HCT116 (cell line): ENCODE measurements at regions not wholly inside any gene's neighbourhood (a gene's known extent, or its start where the extent isn't known, plus 50 kb on each side); places are given as distances from the start of the nearest gene placed in this dataset.

Source experiments
- ATAC-seq: fragments of 200-7000 bp; cut with Tn5 transposase; 2 replicates; pipeline ENCODE4 v1.9.1; 2020; ENCODE audit warnings: mild to moderate bottlenecking, moderate library complexity
- BruUV-seq: library from RNA; stranded (reverse); fragments of 400-500 nt; replicated peaks from 2 replicates; lab custom pipeline; 2021; lab: Mats Ljungman, UMichigan
- CTCF ChIA-PET: fragments of 300-600 bp; sonication (Branson Sonifier 250); formaldehyde crosslinking; loops from one replicate; lab custom pipeline; 2021; ENCODE audit warnings: antibody characterized with exemption; lab: Charles Lee
- POLR2A ChIA-PET: fragments of 300-600, 350-600 bp; sonication (Branson Sonifier 250); formaldehyde crosslinking; loops from one replicate; lab custom pipeline; 2021; ENCODE audit warnings: antibody characterized with exemption; lab: Charles Lee
- RAD21 ChIA-PET, 2 experiments: fragments of 300-600 bp; sonication (Branson Sonifier 250); formaldehyde crosslinking; loops; one replicate each; lab custom pipeline; 2023; ENCODE audit warnings: low total read pairs in 2 of 2; ENCODE audit not compliant: uncharacterized antibody in 2 of 2, unreplicated experiment in 2 of 2, low non-redundant PET in 1 of 2; lab: Charles Lee
- DNase-seq: peaks from one replicate; pipeline ENCODE4 v3.0.0-alpha.2; 2010; ENCODE audit warnings: low read depth, low spot score
- H2AFZ ChIP-seq: fragments of 200-600 bp; shearing (Covaris generic), sonication (generic); 2 replicates; pipeline ENCODE4 v1.6.1; 2017; ENCODE audit warnings: low read depth, mixed run types, mixed read lengths, antibody characterized with exemption, low read length; ENCODE audit not compliant: poor library complexity, severe bottlenecking
- H3K27ac ChIP-seq: 2 replicates; pipeline ENCODE4 v1.5.1; 2012; ENCODE audit warnings: low read depth, low read length
- H3K27me3 ChIP-seq: fragments of 200-600 bp; sonication (generic); 2 replicates; pipeline ENCODE4 v1.6.1; 2016; ENCODE audit warnings: mixed run types, low read length, mixed read lengths; ENCODE audit not compliant: insufficient read depth
- H3K36me3 ChIP-seq, 2 experiments: fragments of 200-500 bp in 1 of 2; fragments of 200-600 bp in 1 of 2; sonication (Bioruptor generic) in 1 of 2; sonication (generic) in 1 of 2; 2 replicates each; pipeline versions ENCODE4 v1.5.1 to v1.6.1; 2014 to 2016; ENCODE audit warnings: low read length in 2 of 2, inconsistent platforms in 1 of 2, mixed read lengths in 1 of 2, mixed run types in 1 of 2; ENCODE audit not compliant: insufficient read depth in 2 of 2, control insufficient read depth in 1 of 2
- H3K4me1 ChIP-seq, 2 experiments: fragments of 200-600 bp in 1 of 2; sonication (generic) in 1 of 2; 2 replicates each; pipeline versions ENCODE4 v1.5.1 to v1.6.1; 2012 to 2017; ENCODE audit warnings: low read length in 2 of 2, inconsistent platforms in 1 of 2, mild to moderate bottlenecking in 1 of 2, mixed read lengths in 1 of 2, mixed run types in 1 of 2, moderate library complexity in 1 of 2; ENCODE audit not compliant: insufficient read depth in 2 of 2, control insufficient read depth in 1 of 2
- H3K4me2 ChIP-seq: fragments of 200-600 bp; sonication (generic); 2 replicates; pipeline ENCODE4 v1.6.1; 2017; ENCODE audit warnings: mixed run types, low read length, mixed read lengths
- H3K4me3 ChIP-seq, 2 experiments: fragments of 200-600 bp in 1 of 2; sonication (generic) in 1 of 2; replicated peaks in 1 of 2; 2 replicates each; pipeline ENCODE4 v1.5.1; 2011 to 2016; ENCODE audit warnings: low read length in 2 of 2, control low read depth in 1 of 2, low read depth in 1 of 2, mild to moderate bottlenecking in 1 of 2, mixed read lengths in 1 of 2, mixed run types in 1 of 2
- H3K79me2 ChIP-seq: fragments of 200-600 bp; sonication (generic); 2 replicates; pipeline ENCODE4 v1.6.1; 2017; ENCODE audit warnings: mild to moderate bottlenecking, mixed run types, low read length, moderate library complexity, mixed read lengths; ENCODE audit not compliant: insufficient read depth
- H3K9ac ChIP-seq: fragments of 200-600 bp; sonication (generic); 2 replicates; pipeline ENCODE4 v1.6.1; 2016; ENCODE audit warnings: low read length, mixed read lengths
- H3K9me2 ChIP-seq: fragments of 200-600 bp; sonication (generic), shearing (Covaris generic); 2 replicates; pipeline ENCODE4 v1.6.1; 2017; ENCODE audit warnings: mixed run types, mild to moderate bottlenecking, moderate library complexity; ENCODE audit not compliant: insufficient read depth
- H3K9me3 ChIP-seq, 2 experiments: fragments of 200-500 bp in 1 of 2; fragments of 200-600 bp in 1 of 2; sonication (Bioruptor generic) in 1 of 2; sonication (generic) in 1 of 2; 2 replicates each; pipeline ENCODE4 v1.6.1; 2014 to 2017; ENCODE audit warnings: low read length in 2 of 2, mixed read lengths in 2 of 2, inconsistent platforms in 1 of 2, low read depth in 1 of 2, mild to moderate bottlenecking in 1 of 2, mixed run types in 1 of 2, moderate library complexity in 1 of 2; ENCODE audit not compliant: control insufficient read depth in 1 of 2, insufficient read depth in 1 of 2
- H4K20me1 ChIP-seq: fragments of 200-600 bp; sonication (generic), shearing (Covaris generic); 2 replicates; pipeline ENCODE4 v1.6.1; 2017; ENCODE audit warnings: mixed run types, mild to moderate bottlenecking, moderate library complexity; ENCODE audit not compliant: insufficient read depth
- ATF3 ChIP-seq: IDR thresholded peaks from 2 replicates; pipeline ENCODE4 v1.6.1; 2012
- CEBPB ChIP-seq: IDR thresholded peaks from 2 replicates; pipeline ENCODE4 v1.6.1; 2012; ENCODE audit warnings: low read depth
- ELF1 ChIP-seq: IDR thresholded peaks from 2 replicates; pipeline ENCODE4 v1.6.1; 2012; ENCODE audit warnings: low read depth, borderline replicate concordance
- EZH2 ChIP-seq: fragments of 200-600 bp; sonication (generic); IDR thresholded peaks from 2 replicates; pipeline ENCODE4 v1.6.1; 2017; ENCODE audit warnings: antibody characterized with exemption, mixed run types
- EZH2phosphoT487 ChIP-seq: fragments of 200-600 bp; IDR thresholded peaks from 2 replicates; pipeline ENCODE4 v1.6.1; 2018; ENCODE audit warnings: antibody characterized with exemption, borderline replicate concordance
- FOSL1 ChIP-seq: IDR thresholded peaks from 2 replicates; pipeline ENCODE4 v1.6.1; 2012; ENCODE audit warnings: low read depth
- POLR2A ChIP-seq: IDR thresholded peaks from 2 replicates; pipeline ENCODE4 v1.7.0; 2011; ENCODE audit warnings: borderline replicate concordance; ENCODE audit not compliant: insufficient read depth, insufficient read length; ENCODE audit errors: extremely low read depth
- POLR2AphosphoS5 ChIP-seq: IDR thresholded peaks from 2 replicates; pipeline ENCODE4 v1.6.1; 2011; ENCODE audit warnings: mild to moderate bottlenecking, low read depth, low read length, moderate library complexity
- REST ChIP-seq: IDR thresholded peaks from 2 replicates; pipeline ENCODE4 v1.6.1; 2012; ENCODE audit warnings: low read depth
- SRF ChIP-seq: IDR thresholded peaks from 2 replicates; pipeline ENCODE4 v1.6.1; 2012; ENCODE audit warnings: low read depth
- TCF7L2 ChIP-seq: IDR thresholded peaks from 2 replicates; pipeline ENCODE4 v1.7.0; 2011; ENCODE audit warnings: borderline replicate concordance, inconsistent platforms; ENCODE audit not compliant: insufficient read depth, insufficient read length; ENCODE audit errors: extremely low read depth
- YY1 ChIP-seq: IDR thresholded peaks from 2 replicates; pipeline ENCODE4 v1.6.1; 2011; ENCODE audit warnings: low read length, low read depth, moderate library complexity, mild to moderate bottlenecking; ENCODE audit not compliant: insufficient replicate concordance; ENCODE audit errors: extremely low read depth
- ZBTB33 ChIP-seq: IDR thresholded peaks from 2 replicates; pipeline ENCODE4 v1.6.1; 2011; ENCODE audit warnings: mild to moderate bottlenecking, low read length, moderate library complexity; ENCODE audit not compliant: insufficient replicate concordance; ENCODE audit errors: extremely low read depth
- ZNF274 ChIP-seq: fragments of 200-500 bp; sonication (Bioruptor generic); IDR thresholded peaks from 2 replicates; pipeline ENCODE4 v1.6.1; 2014; ENCODE audit warnings: mild to moderate bottlenecking, low read depth, low read length, inconsistent platforms
- intact Hi-C: fragments of 100-400 bp; cut with micrococcal nuclease; formaldehyde crosslinking; loops from 2 replicates; pipeline ENCODE4 v1.10.0; 2022

GRCh38 chr22:26942637-26942957 is 285.2 kb downstream of the MIAT start:
- H3K4me1 ChIP-seq = no peaks in the 10 kb centered on the region
- no peaks in the 10 kb centered on the region for H3K36me3 ChIP-seq
- H3K9ac ChIP-seq = no peak overlapping the region
- ChIA-PET RAD21 (no interaction called here), POLR2A (no interaction called here), CTCF (no interaction called here)
- H3K79me2 ChIP-seq = no peaks in the 10 kb centered on the region
- no TSS peak for BruUV-seq
- H3K4me3 ChIP-seq = no peak overlapping the region
- no peak overlapping the region for H2AFZ ChIP-seq
- no peak for DNase-seq
- ATAC-seq = no peak
- H3K27ac ChIP-seq = no peak overlapping the region
- TF ChIP-seq POLR2AphosphoS5 = no peak
- no peak for TF ChIP-seq TCF7L2
- no peak for TF ChIP-seq ZNF274
- no peak for TF ChIP-seq POLR2A
- no peak for TF ChIP-seq ATF3
- no peak for TF ChIP-seq EZH2phosphoT487
- no peak for TF ChIP-seq ELF1
- TF ChIP-seq FOSL1 = no peak
- intact Hi-C loops = no loop called here
- no peak overlapping the region for H3K4me2 ChIP-seq
- H4K20me1 ChIP-seq = no peaks in the 10 kb centered on the region
- H3K9me3 ChIP-seq = peaks cover 0 to 3% of the 10 kb centered on the region in 2 experiments; a peak in 2 of 4 replicates
- H3K9me2 ChIP-seq = no peaks in the 10 kb centered on the region
- peaks cover 19% of the 10 kb centered on the region for H3K27me3 ChIP-seq

- no peaks in the 10 kb centered on the region for H3K9me3 ChIP-seq
- no TSS peak for BruUV-seq
- H3K4me3 ChIP-seq = no peak overlapping the region
- H3K4me2 ChIP-seq = no peak overlapping the region
- no peaks in the 10 kb centered on the region for H3K4me1 ChIP-seq
- no peak for DNase-seq
- H3K9me2 ChIP-seq = no peaks in the 10 kb centered on the region
- ATAC-seq = no peak
- POLR2A ChIA-PET = no interaction called here
- no peak overlapping the region for H3K27ac ChIP-seq
- CTCF ChIA-PET = no interaction called here
- no peaks in the 10 kb centered on the region for H3K36me3 ChIP-seq
- H2AFZ ChIP-seq = no peak overlapping the region
- H3K27me3 ChIP-seq = peaks cover 19% of the 10 kb centered on the region
- H3K9ac ChIP-seq = no peak overlapping the region
- RAD21 ChIA-PET = no interaction called here
- TF ChIP-seq CEBPB = no peak
- no peak for TF ChIP-seq ZBTB33
- TF ChIP-seq ZNF274 = no peak
- no peak for TF ChIP-seq YY1
- no peak for TF ChIP-seq EZH2
- TF ChIP-seq REST = no peak
- TF ChIP-seq ELF1 = no peak
- TF ChIP-seq POLR2A = no peak
- TF ChIP-seq SRF = no peak
- no peaks in the 10 kb centered on the region for H4K20me1 ChIP-seq
- no peaks in the 10 kb centered on the region for H3K79me2 ChIP-seq
- intact Hi-C loops = no loop called here
These were observed 288.2 kb downstream of the MIAT start for GRCh38 chr22:26945565-26945964.
